HG03342 (cell line): ENCODE measurements at regions not wholly inside any gene's neighbourhood (a gene's known extent, or its start where the extent isn't known, plus 50 kb on each side); places are given as distances from the start of the nearest gene placed in this dataset.

Source experiments
- ATAC-seq: cut with Tn5 transposase; IDR thresholded peaks from one replicate; pipeline ENCODE4 v1.9.1; 2021; ENCODE audit warnings: mild to moderate bottlenecking, moderate library complexity; ENCODE audit not compliant: unreplicated experiment

DNA sequence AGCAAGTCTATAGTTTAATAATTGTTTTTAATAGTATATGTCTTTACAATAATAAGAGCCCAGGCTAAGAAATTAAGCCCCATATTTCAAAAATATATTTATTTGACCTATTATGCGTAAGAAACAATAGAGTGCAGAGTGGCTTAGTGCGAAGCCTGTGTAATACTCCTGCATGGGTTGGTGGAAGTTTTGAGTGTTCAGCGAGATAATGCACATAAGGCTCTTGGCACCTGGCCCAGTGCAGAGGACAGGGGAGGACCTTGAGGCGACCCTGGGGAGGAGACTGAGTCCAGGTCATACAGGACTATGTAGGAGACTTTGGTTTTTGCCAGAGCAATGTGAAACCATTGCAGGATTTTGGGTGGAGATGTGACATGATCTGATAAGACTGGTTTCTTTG lies 132.4 kb upstream of the ST6GAL2 start:
- no peak for ATAC-seq

DNA sequence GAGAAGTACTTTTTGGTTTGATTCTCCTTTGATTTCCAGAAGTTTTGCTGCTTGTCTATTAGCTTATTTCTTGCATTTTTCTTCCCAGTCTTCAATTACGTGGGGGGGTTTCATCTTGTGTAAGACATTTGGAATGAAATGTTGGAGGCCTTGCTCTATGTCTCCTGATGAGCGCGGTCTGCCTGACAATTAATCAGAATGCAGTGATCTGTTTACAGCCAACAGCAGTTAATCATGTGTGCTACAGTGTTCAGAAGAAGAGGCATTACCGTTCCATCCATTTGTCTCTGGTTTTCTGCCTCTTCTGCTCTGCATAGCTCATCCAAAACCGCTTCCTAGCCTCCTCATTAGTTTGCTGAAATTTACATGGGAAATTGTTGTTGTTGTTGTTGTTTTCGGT lies 134.4 kb upstream of the ST6GAL2 start:
- ATAC-seq, result no peak

DNA sequence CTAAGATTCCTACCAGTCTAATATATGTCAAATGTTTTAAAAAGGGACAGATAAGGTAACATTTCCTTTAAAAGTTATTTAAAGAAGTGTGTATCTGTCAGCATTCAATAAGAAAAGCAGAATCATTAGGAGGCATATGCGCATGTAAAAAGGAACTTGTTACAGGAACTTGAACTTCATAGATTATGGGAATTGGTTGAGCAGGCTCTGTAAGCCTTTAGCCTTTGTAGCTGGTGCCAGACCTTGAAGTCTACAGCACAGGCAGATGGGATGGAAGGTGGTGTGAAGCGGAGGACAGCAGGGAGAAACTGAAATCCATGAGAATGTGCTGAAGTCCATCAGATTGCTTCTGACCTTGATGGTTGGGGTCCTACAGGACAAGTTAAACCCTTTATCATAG lies 138.3 kb upstream of the ST6GAL2 start:
- ATAC-seq, result no peak

DNA sequence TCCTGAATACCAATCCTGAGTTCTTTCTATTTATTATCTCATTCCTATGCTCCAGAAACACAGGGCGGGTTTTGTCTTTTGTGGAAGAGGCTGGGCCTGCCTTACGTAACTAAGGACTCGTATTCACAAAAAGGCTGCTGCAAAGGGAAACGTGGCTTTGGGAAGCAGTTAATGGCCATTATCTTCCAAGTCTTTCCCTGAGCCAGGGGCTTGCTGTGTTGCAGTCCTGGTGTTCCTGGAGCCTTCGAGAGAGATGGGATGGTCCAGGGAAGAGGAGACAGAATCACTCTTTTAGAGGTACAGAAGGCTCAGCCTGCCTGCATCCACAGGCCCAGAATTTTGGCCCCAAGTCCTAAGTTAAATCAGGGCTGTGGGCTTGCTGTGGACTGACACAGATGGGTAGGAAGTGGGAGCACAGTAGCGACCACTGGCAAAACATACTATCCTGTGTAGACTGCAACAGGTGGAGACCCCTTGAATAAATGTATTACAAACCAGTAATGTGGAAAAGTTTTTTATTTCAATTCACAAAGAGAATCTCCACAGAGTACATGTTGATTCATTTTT lies 139.4 kb upstream of the ST6GAL2 start:
- ATAC-seq, result no peak

DNA sequence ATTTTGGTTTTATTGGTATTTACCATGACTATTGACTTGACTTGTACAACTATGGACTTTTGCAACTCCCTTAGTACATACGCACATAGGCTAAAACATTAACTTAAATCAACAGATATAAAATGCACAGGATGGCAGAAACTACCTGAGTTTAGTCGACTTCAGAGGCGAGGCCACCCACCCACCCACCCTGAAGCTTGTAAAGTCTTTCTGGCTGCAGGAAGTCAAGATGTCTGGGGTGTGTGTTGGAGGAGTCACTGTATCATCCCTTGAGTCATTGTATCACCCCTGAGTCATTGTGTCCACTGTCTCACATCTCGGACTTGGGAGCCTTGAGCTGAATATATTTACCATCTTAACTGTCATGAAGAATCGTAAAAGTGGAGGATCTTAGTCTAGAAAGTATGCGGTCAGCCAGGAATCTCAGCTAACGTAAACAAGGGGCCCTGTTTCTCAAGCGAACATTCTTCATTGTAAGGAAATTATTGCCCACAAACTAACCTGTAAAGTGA lies 140.0 kb upstream of the ST6GAL2 start:
- ATAC-seq, result no peak

DNA sequence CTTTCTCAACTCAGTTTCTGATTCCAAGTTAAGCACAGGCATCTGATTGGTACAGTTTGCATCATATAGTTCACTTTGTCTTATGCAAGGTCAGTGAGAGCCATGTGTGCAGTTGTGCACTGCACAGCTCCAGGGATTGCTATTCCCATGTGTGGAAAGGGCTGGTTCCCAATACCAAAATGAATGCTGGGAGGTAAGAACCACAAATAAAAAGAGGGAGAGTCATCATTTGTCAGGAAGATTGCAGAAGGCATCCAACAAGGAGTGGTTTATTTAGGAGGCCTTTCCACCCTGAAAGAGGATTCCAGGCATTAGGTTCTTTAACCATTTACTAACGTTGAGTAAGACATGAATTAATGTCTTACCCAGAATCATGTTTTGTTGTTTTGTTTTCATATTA lies 141.2 kb upstream of the ST6GAL2 start:
- ATAC-seq, result no peak

DNA sequence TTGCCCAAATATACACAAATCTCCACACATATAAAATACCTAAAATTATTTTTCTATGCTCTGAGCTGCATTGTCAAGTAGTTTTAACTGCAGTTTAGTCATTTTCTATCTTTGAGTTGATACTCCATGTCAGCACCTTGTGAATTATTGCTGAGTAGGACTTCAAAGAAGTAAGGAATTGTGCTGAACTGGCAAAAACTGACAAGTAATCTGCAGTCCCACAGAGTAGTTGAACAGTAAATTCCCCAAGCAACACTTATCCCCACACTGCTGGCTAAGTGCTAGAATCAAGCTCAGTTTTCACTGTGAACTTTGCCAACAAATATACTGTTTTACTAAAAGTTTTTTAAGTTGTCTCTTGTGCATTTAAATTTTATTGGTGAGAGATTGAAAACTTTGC lies 141.8 kb upstream of the ST6GAL2 start:
- ATAC-seq, result no peak

DNA sequence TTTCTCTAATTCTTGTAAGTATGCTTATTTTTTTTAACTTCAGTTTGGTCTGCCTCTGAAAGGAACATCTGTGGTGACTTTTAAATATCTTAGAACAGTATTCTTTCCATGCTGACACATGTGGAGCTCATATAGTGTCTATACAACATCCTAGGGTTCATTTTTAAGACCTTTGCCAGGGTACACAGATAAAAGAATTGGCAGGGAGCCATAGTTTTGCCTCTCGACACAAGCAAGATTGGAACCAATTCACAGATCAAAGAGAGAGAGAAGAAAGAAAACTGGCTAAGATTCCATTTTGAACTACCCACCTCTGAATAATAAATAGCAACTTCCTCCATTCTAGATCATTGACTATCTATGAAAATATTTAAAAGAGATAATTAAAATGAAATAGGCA lies 142.7 kb upstream of the ST6GAL2 start:
- ATAC-seq, result no peak

DNA sequence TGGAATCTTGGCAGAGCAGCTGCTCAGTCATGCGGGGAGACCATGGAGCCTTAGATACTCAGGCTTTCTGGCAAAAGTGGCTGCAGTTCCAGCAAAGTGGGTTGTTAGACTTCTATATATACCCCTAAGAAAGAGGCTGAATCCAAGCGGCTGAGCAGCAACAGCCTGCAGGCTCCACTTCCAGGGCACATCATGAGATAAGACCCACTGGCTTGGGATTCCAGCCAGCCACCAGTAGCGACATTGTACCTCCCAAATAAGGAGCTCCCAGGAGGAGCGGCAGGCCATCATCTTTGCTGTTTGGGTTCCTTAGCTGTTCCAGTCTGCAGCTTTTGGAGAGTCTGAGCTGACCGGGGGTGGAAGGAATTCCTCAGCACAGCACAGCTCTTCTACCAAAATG lies 150.3 kb upstream of the ST6GAL2 start:
- no peak for ATAC-seq

DNA sequence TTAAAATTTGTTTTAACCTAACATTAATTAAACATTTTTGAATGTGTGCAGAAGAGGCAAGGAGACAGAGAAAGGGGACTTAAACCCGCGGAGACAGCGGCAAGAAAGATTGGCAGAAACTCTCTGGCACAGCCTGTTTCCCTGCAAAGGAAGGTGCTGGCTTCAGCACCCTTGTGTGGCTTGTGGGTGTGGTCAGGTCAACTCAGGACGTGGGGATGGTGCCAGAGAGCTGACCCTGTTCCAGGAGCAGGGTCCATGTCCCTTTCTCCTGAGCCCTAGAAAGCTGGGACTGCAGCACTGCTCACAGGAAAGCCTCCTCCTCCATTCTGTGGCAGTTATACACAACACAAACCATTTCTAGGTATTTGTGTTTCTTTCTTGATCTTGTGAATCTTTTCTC lies 176.2 kb upstream of the ST6GAL2 start:
- no peak for ATAC-seq

DNA sequence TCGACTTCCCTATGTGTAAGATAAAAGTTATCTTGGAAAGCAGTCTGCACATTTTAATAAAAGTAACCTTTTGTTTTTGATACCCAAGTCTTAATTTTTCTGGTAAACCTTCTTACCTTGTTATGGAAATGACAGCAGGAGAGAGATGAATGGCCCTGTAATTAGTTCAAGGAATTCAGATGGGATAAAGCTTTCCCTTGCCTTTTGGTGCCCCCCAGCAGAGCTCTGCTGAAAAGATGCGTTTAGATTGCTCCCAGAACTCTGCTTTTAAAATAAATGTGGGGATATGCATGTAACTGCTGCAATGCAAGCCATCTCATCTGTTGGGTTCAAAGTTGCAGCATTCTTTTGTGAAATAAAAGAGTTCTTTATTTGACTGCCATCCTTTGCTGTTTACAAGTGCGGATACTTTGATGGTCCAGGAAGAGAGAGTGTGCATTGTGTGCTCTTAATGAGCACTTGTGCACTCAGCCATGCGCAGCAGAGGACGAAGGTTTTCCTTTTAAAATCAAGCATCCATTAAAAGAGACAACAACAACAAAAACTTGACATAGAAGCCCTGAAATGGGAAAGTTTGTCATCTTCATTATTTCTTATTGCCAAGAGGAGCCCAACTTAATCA lies 176.7 kb upstream of the ST6GAL2 start:
- no peak for ATAC-seq

DNA sequence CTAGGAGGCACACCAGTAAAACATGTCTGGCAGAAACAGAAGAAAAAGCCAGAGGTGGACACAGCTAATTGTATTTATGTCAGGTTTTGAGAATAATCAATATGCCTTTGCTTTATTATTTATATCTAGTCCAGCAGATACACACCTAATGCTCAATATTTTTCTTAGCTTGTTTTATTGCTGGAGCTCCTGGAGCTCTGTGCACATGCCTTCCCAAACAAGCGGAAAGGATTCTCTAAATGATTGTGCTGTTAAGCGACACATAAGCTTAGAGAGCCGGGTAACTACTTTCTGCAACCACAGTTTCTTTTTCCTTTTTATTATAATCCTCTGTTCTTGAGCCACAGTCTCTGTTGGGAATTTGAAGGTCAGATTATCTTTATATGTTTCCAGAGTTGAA lies 177.3 kb upstream of the ST6GAL2 start:
- no peak for ATAC-seq

DNA sequence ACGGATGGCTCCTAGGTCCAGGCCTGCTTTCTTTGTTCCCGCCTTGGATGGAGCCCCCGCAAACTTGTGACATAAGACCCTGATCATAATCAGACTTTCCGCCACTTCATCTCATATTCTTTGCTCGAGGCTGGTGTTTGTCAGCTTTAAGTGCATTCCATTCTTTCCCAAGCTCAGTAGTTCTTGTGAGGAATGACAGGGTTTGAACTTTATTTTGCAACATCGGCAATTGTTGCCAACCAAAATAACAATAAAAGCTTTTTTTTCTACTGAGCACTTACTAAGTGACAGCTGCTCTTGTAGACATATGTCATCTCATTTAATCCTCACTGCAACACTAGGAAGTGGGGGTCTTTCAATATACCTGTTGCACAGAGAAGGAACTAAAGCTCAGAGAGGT lies 178.8 kb upstream of the ST6GAL2 start:
- no peak for ATAC-seq

DNA sequence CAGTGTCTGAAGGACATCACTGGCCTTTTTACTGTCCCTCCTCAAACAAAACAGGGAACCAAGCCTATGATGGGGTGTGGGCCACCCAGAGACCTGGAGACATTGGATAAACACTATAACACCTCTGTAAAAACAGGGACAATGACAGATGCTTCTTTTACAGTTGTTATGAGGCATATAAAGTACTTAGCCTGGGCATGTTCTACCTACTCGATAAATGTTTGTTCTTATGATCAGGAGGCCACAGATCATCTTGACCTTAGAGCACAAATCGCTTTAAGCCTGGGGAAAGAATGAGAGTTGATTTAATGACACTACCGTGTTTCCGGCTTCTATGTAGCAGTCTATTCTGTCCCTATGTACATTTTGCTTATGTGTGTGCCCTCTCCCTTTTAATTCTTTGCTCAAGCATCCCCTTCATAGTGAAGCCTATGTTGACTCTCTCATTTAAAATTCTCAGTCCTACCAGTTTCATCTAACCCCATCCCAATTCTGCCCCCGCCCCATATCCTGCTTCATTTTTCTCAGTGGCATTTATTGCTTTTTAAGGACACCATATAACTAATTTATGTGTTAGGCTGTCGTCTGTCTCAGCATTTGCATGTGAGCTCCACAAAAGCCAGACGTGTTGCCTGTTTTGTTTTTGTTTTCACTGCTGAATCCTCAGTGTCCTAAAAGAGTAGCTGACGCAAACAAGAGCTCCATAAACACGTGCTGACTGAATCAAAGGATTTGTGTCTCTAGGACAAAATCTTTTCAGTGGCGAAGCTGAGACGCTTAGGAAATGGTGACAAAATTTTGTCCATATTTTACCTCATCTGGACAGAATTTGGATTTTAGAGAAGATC lies 182.3 kb upstream of the ST6GAL2 start:
- no peak for ATAC-seq

DNA sequence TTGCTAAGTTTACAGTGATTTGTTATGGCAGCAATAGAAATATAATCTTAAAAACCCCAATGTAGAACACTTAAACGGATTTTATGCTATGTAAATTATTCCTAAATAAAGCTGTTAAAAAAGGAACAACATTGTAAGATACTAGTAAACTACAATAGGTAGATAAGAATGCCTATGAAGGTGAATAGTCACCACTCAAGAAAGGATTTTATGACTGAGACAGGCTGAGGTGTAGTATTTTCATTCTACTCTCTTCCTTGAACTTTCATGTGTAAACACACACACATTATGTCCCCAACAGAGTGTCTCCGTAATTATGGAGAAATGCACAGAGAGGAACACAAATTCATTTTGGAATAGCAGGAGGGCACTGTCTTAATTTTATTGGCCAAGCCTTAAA lies 183.9 kb upstream of the ST6GAL2 start:
- ATAC-seq, result no peak

DNA sequence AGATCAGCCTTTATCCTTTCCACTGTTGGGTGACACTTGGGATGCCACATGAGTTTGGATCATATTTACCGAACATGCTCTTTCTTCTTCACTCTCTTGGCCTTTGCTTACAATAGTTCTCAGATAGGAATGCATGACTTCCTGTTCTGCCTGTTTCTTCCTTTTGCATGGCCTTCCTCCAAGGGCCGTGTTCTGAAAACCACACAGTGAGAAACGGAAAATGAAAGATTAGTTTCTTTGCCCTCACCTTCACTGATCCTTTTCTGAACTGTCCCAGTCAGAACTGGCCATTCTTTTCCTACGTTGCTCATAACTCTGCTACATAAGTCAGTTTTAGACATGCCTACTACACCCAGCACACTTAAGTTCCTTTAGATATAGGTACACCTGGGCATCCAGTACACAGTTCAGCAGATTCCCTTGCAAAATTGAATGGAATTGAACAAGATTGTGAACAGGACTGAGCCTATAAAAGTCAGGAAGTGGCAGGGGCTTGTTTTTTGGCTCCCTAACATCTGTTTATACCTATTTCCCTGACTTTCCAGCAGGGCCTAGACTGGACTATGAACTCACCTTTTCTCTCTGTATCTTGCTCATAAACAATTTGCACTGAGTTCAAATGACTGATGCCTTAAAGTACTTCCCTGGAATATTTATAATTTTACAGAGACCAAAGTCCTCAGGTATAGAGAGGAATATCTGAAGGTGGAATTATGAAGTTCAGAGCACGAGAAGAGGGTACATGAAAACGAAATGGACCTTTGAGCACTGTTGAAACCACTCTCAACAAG lies 186.4 kb upstream of the ST6GAL2 start:
- ATAC-seq, result no peak

DNA sequence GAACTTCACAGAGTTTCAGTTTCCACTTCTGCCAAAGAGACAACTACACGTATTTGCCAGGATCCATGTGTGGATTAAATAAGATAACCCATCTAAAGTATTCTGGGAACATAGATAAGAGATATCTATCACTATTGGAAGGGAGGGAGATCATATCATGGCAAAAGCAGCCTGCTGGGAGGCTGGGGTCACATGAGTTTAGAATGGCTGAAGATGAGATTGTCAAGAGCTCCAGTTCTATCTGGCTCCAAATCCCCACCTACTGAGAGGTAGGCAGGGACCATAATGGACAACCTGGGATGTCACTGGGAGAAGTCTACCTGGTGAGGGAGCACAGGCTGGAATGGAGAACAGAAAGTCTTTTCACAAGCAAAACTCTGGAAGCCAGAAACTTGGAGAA lies 192.6 kb upstream of the ST6GAL2 start:
- ATAC-seq, result no peak

DNA sequence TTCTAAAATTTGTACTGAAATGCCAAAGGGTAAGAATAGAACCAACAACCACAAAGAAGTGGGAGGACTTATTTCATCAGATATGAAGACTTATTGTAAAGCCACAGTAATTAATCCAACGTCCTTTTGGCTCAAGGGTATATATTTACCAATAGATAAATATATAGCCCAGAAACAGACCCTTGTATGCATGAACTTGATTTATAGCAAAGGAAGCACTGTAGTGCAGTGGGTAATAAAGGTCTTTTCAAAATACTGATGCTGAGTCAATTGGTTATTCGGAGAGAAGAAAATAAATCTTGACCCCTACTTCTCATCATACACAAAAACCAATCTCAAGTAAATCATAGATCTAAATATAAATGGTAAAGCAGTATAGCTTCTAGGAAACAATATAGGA lies 200.5 kb upstream of the ST6GAL2 start:
- ATAC-seq, result no peak

DNA sequence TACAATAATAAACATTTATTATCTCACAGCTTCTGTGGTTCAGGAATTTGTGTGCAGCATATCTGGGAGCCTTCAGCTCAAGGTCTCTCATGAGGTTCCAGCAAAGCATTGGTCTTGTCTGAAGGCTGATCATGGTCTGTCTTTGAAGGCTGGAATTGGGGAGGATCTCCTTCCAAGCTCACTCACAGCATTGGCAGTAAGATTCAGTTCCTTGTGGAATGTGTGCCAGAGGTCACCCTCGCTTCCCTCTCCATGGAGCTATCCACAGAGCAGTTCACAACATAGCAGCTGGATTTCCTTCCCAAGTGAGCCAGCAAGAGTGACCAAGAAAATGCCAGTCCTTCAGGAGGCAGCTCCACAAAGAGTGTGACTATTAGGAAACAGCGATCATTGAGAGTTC lies 202.2 kb upstream of the ST6GAL2 start:
- no peak for ATAC-seq

DNA sequence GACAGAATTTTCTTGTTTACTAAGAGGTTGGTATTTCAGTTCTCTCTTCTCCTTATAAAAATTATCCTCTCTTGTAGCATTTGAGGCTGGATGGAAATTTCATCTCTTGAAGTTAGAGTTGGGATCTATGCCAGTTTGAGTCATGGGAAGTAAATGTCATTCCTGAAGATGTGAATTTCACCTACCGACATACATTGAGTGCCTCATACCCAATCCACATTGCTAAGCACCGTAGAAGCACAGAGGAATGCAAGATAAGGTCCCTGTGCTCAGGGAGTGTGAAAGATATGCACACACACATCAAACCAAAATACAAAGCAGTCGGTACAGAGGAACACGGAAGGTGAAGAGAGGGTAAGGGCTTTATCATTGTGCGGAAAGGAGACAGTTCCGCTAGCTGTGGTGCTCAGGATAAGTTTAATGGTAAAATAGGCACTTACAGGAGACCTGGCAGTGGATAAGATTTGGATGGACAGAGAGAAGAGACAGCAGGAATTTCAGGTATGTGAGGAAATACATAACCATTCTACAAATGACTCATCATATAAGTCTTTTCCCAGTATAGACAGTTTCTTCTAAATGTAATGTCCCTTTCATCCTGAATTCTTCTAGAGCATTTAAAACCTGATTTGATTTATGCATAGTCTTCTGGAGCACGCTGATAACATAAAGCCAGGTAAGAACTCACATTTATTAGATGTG lies 205.3 kb upstream of the ST6GAL2 start:
- ATAC-seq, result no peak

DNA sequence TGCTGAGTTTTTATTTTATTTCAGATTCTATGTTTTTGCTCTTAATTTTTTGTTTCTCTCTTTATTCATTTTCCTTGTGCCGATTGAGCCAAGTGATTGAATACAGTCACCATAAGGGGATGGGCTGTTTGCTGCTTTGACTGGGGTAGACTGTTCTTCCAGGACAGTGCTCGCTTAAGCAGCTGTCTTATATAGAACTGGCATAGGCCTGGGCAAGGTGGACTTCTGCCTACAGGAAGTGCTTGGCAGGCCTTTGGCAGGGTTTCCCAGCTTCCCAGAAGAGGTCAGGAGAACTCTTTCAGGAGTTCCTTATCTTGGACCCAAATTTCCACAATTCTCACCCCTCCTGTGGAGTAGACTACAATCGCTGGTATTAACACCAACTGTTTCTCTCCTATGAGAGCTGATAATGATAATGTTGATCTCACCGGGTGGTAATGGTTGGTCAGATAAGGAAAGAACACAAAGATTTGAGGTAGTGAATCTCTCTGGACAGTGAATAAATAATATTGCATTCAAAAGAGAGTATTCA lies 207.5 kb upstream of the ST6GAL2 start:
- ATAC-seq, result no peak
